GM12878 (cell line): ENCODE measurements at regions not wholly inside any gene's neighbourhood (a gene's known extent, or its start where the extent isn't known, plus 50 kb on each side); places are given as distances from the start of the nearest gene placed in this dataset.

ENCODE experiments used
- ATAC-seq: fragments of 200-7000 bp; cut with Tn5 transposase; 3 replicates; pipeline ENCODE4 v1.9.1; 2020; ENCODE audit warnings: mild to moderate bottlenecking, moderate library complexity
- BruUV-seq: library from RNA; stranded (reverse); fragments of 400-500 nt; replicated peaks from 2 replicates; lab custom pipeline; 2021; lab: Mats Ljungman, UMichigan
- CTCF ChIA-PET: fragments of 300-600 bp; sonication (Branson Sonifier 250); formaldehyde crosslinking; extraction: SDS; loops from one replicate; lab custom pipeline; 2021; ENCODE audit warnings: inconsistent platforms; lab: Yijun Ruan, JAX
- POLR2A ChIA-PET: fragments of 350-600 bp; formaldehyde crosslinking; extraction: SDS; loops from one replicate; lab custom pipeline; 2021; ENCODE audit warnings: inconsistent platforms; lab: Charles Lee
- RAD21 ChIA-PET: fragments of 300-600 bp; sonication (Branson Sonifier 250); formaldehyde crosslinking; loops from one replicate; lab custom pipeline; 2023; ENCODE audit warnings: antibody characterized with exemption; ENCODE audit not compliant: unreplicated experiment; lab: Charles Lee
- SMC1A ChIA-PET: fragments of 300-600 bp; sonication (Branson Sonifier 250); formaldehyde crosslinking; loops from one replicate; lab custom pipeline; 2023; ENCODE audit not compliant: unreplicated experiment, uncharacterized antibody; lab: Charles Lee
- DNase-seq: peaks from one replicate; pipeline ENCODE4 v3.0.0-alpha.2; 2011; ENCODE audit warnings: low read depth, low spot score
- FAIRE-seq: peaks from 3 replicates; lab custom pipeline; 2011; peaks lifted over from hg19 to GRCh38; lab: Jason Lieb, UNC
- H2AFZ ChIP-seq: 2 replicates; pipeline ENCODE4 v1.6.0; 2011; ENCODE audit warnings: low read depth, low read length, control low read depth; ENCODE audit not compliant: control insufficient read depth
- H3K27ac ChIP-seq: 2 replicates; pipeline ENCODE4 v1.5.1; 2011; ENCODE audit warnings: control low read depth; ENCODE audit not compliant: control insufficient read depth, insufficient read depth
- H3K27me3 ChIP-seq, 2 experiments: replicated peaks in 1 of 2; 2 replicates each; pipeline versions ENCODE4 v1.6.0 to v1.6.1; 2011; ENCODE audit warnings: low read length in 1 of 2; ENCODE audit not compliant: control insufficient read depth in 2 of 2, insufficient read depth in 2 of 2
- H3K36me3 ChIP-seq, 2 experiments: 2 replicates each; pipeline ENCODE4 v1.5.1; 2011; ENCODE audit warnings: low read length in 1 of 2; ENCODE audit not compliant: control insufficient read depth in 2 of 2, insufficient read depth in 2 of 2
- H3K4me1 ChIP-seq: 2 replicates; pipeline ENCODE4 v1.6.1; 2011; ENCODE audit warnings: mild to moderate bottlenecking, low read length, moderate library complexity, mixed read lengths; ENCODE audit not compliant: control insufficient read depth, insufficient read depth
- H3K4me2 ChIP-seq: 2 replicates; pipeline ENCODE4 v1.6.0; 2011; ENCODE audit warnings: control low read depth; ENCODE audit not compliant: control insufficient read depth, insufficient read depth
- H3K4me3 ChIP-seq: fragments of 200-600 bp; sonication (generic); 2 replicates; pipeline ENCODE4 v1.5.1; 2016
- H3K79me2 ChIP-seq: 2 replicates; pipeline ENCODE4 v1.6.0; 2011; ENCODE audit warnings: low read length; ENCODE audit not compliant: control insufficient read depth, insufficient read depth
- H3K9ac ChIP-seq: 2 replicates; pipeline ENCODE4 v1.8.0; 2011; ENCODE audit warnings: low read length, control low read depth, mixed read lengths; ENCODE audit not compliant: control insufficient read depth, insufficient read depth
- H3K9me3 ChIP-seq: replicated peaks from 3 replicates; pipeline ENCODE4 v1.5.1; 2011; ENCODE audit warnings: mild to moderate bottlenecking, low read length; ENCODE audit not compliant: control insufficient read depth, insufficient read depth
- H4K20me1 ChIP-seq: 2 replicates; pipeline ENCODE4 v1.6.0; 2011; ENCODE audit not compliant: control insufficient read depth, insufficient read depth
- CHD4 ChIP-seq: fragments of 200-600 bp; sonication (generic); IDR thresholded peaks from 2 replicates; pipeline ENCODE4 v1.6.1; 2016; ENCODE audit warnings: mild to moderate bottlenecking
- E2F4 ChIP-seq: IDR thresholded peaks from 2 replicates; pipeline ENCODE4 v1.6.1; 2012; ENCODE audit warnings: low read depth, low read length, improper control_type of control experiment
- ESRRA ChIP-seq: IDR thresholded peaks from 2 replicates; pipeline ENCODE4 v1.6.1; 2012; ENCODE audit warnings: mild to moderate bottlenecking, low read length, improper control_type of control experiment
- ETV6 ChIP-seq, 2 experiments: fragments of 450-650 bp in 1 of 2; IDR thresholded peaks in 1 of 2; conservative IDR thresholded peaks in 1 of 2; 2 replicates each; pipeline ENCODE4 v1.6.1; 2014; ENCODE audit warnings: antibody characterized with exemption in 1 of 2, borderline replicate concordance in 1 of 2, low read depth in 1 of 2, mild to moderate bottlenecking in 1 of 2, moderate library complexity in 1 of 2
- FOXM1 ChIP-seq: IDR thresholded peaks from 2 replicates; pipeline ENCODE4 v1.6.1; 2012; ENCODE audit warnings: low read depth, mild to moderate bottlenecking, inconsistent platforms, low read length, moderate library complexity
- HCFC1 ChIP-seq: fragments of 150-350 bp; IDR thresholded peaks from 2 replicates; pipeline ENCODE4 v1.6.1; 2014; ENCODE audit warnings: low read length
- IRF4 ChIP-seq: IDR thresholded peaks from 2 replicates; pipeline ENCODE4 v1.6.1; 2011; ENCODE audit warnings: low read depth, low read length
- MTA2 ChIP-seq: fragments of 450-650 bp; IDR thresholded peaks from 2 replicates; pipeline ENCODE4 v1.6.1; 2016; ENCODE audit warnings: low read depth, mild to moderate bottlenecking, moderate library complexity
- PAX8 ChIP-seq: fragments of 450-650 bp; IDR thresholded peaks from 2 replicates; pipeline ENCODE4 v1.6.1; 2017; ENCODE audit warnings: mild to moderate bottlenecking, moderate library complexity
- RUNX3 ChIP-seq: IDR thresholded peaks from 2 replicates; pipeline ENCODE4 v1.6.1; 2012; ENCODE audit warnings: low read length, inconsistent platforms
- SPI1 ChIP-seq: IDR thresholded peaks from 2 replicates; pipeline ENCODE4 v1.6.1; 2011; ENCODE audit warnings: low read depth, mild to moderate bottlenecking, low read length, moderate library complexity, borderline replicate concordance; ENCODE audit not compliant: insufficient read depth
- SRF ChIP-seq, 2 experiments: IDR thresholded peaks; 2 replicates each; pipeline ENCODE4 v1.6.1; 2011; ENCODE audit warnings: low read depth in 2 of 2, low read length in 2 of 2, mild to moderate bottlenecking in 1 of 2, moderate library complexity in 1 of 2
- TBL1XR1 ChIP-seq: IDR thresholded peaks from 2 replicates; pipeline ENCODE4 v1.6.1; 2012; ENCODE audit warnings: low read depth, low read length, improper control_type of control experiment
- ZNF207 ChIP-seq: fragments of 450-650 bp; IDR thresholded peaks from 2 replicates; pipeline ENCODE4 v1.6.1; 2014; ENCODE audit warnings: antibody characterized with exemption, mild to moderate bottlenecking, borderline replicate concordance
- ZNF24 ChIP-seq: fragments of 450-650 bp; IDR thresholded peaks from 2 replicates; pipeline ENCODE4 v1.6.1; 2017; ENCODE audit warnings: antibody characterized with exemption, mild to moderate bottlenecking
- WGBS: methylation state at CpG from one replicate; pipeline ENCODE4 v1.1.6; 2016; ENCODE audit warnings: low lambda C conversion rate; ENCODE audit not compliant: insufficient replicate concordance, insufficient coverage; ENCODE audit errors: missing lambda C conversion rate; 5-methylcytosine and 5-hydroxymethylcytosine counted together
- in situ Hi-C: fragments of 300-500 bp; cut with MboI; formaldehyde crosslinking; loops from 9 replicates; pipeline ENCODE4 v1.14.3; 2018; ENCODE audit warnings: mixed read lengths
- intact Hi-C: fragments of 100-400 bp; cut with micrococcal nuclease; formaldehyde crosslinking; loops from one replicate; pipeline ENCODE4 v1.14.2; 2022; ENCODE audit not compliant: unreplicated experiment

- peak; percentile 78 for ATAC-seq
- Histone ChIP-seq H3K4me3 (no peak overlapping the region), H3K36me3 (no peaks in the 10 kb centered on the region), H3K9ac (no peak overlapping the region; the same call in 1 of the 2 replicates), H3K79me2 (no peaks in the 10 kb centered on the region), H3K4me1 (peaks cover 12% of the 10 kb centered on the region), H2AFZ (no peak overlapping the region), H3K9me3 (no peaks in the 10 kb centered on the region; the same call in 2 of the 3 replicates), H3K27ac (peak overlapping the region; percentile 24; the same call in 1 of the 2 replicates), H3K27me3 (no peaks in the 10 kb centered on the region)
- RAD21 ChIA-PET = no interaction called here
- intact Hi-C loops (no loop called here), in situ Hi-C loops (no loop called here)
- FAIRE-seq = peak; percentile 73
- no TSS peak for BruUV-seq
- CTCF ChIA-PET = interaction anchor here (0.6 kb wide), 1 partner anchor 1253 kb away, joined by 4 read pairs; no protein-coding TSS in a partner anchor
- SMC1A ChIA-PET = no interaction called here
- POLR2A ChIA-PET = no interaction called here
- TF ChIP-seq RUNX3 (no peak), ESRRA (no peak), IRF4 (no peak), MTA2 (no peak), SRF (IDR thresholded peaks at IDR 0.05; ENCODE audit: low read depth in 2 of 2, low read length in 2 of 2) (no peak), ZNF207 (no peak), ETV6 (conservative IDR thresholded peaks at IDR 0.05 in 1 of 2, IDR thresholded peaks at IDR 0.05 in 1 of 2; ENCODE audit: borderline replicate concordance in 1 of 2, low read depth in 1 of 2) (0 out of 4 replicates have a peak, but pooled peaks of 1 of the 2 experiments have one; percentile 54), CHD4 (no peak), TBL1XR1 (no peak), FOXM1 (no peak), E2F4 (no peak), ZNF24 (no peak), SPI1 (peak; percentile 69; the same call in 1 of the 2 replicates), HCFC1 (no peak), PAX8 (no peak)
- TF ChIP-seq, all 136 proteins: peak for 2
- DNase-seq = peak; percentile 38
- Histone ChIP-seq H4K20me1 (no peaks in the 10 kb centered on the region), H3K4me2 (peak overlapping the region; percentile 76)
- 0% methylated on average over 1 of the region's 1 CpG for WGBS
Observed at GRCh38 chr6:163661272-163661671, 246.8 kb downstream of the QKI start.
